ENCODE measurements at regions not wholly inside any gene's neighbourhood (a gene's known extent, or its start where the extent isn't known, plus 50 kb on each side); places are given as distances from the start of the nearest gene placed in this dataset.

DNA sequence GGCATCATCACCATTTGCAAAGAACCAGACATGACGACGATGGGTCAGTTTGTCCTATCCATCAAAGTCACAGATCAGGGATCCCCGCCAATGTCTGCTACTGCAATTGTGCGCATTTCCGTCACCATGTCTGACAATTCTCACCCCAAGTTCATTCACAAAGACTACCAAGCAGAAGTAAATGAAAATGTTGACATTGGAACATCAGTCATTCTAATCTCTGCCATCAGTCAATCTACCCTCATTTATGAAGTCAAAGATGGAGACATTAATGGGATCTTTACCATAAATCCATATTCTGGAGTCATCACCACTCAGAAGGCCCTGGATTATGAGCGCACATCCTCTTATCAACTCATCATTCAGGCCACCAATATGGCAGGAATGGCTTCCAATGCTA, 171.6 kb upstream of the MTNR1B start:
- TF ChIP-seq EP300 (conservative IDR thresholded peaks at IDR 0.05; ENCODE audit: poor library complexity, severe bottlenecking): peak; percentile 83
- no peak for TF ChIP-seq RAD21 (conservative IDR thresholded peaks at IDR 0.05)
- TF ChIP-seq, protein P1, sequence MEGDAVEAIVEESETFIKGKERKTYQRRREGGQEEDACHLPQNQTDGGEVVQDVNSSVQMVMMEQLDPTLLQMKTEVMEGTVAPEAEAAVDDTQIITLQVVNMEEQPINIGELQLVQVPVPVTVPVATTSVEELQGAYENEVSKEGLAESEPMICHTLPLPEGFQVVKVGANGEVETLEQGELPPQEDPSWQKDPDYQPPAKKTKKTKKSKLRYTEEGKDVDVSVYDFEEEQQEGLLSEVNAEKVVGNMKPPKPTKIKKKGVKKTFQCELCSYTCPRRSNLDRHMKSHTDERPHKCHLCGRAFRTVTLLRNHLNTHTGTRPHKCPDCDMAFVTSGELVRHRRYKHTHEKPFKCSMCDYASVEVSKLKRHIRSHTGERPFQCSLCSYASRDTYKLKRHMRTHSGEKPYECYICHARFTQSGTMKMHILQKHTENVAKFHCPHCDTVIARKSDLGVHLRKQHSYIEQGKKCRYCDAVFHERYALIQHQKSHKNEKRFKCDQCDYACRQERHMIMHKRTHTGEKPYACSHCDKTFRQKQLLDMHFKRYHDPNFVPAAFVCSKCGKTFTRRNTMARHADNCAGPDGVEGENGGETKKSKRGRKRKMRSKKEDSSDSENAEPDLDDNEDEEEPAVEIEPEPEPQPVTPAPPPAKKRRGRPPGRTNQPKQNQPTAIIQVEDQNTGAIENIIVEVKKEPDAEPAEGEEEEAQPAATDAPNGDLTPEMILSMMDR (IDR thresholded peaks at IDR 0.05; ENCODE audit: poor library complexity, severe bottlenecking): no peak

Data from neural cell (in vitro differentiated cells).